ENCODE measurements at regions not wholly inside any gene's neighbourhood (a gene's known extent, or its start where the extent isn't known, plus 50 kb on each side); places are given as distances from the start of the nearest gene placed in this dataset.

DNA sequence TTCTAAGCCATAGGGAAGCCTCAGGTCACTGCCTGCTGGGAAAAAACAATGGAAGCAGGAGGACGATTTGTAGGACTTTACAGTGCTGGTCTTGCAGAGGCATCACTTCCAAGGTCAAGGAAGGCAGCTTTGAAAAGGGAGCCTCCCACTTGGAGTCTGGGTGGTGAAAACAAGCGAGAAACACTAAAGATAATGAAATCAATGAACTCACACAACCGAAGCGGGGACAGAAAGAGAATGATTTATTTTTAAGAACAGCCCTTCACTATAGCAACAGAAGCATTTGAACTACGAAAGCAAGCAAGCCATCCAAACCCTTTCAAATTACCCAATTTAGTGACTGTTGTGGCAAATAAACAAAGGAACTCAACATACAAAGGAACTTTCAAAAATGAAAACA lies 227.5 kb downstream of the THBS2 start:
- ChIA-PET POLR2A (ENCODE audit: unreplicated experiment) (no interaction called here), CTCF (interaction anchor here (0.7 kb wide), 1 partner anchor 107 kb away, joined by 4 read pairs; no protein-coding TSS in a partner anchor)
- ATAC-seq (ENCODE audit: low read depth) = no peak
- Histone ChIP-seq H4K20me1 (ENCODE audit: insufficient read depth, low read length) (no peaks in the 10 kb centered on the region), H3K79me1 (ENCODE audit: low read depth in 1 of 2, low read length in 2 of 2) (no peaks in the 10 kb centered on the region), H2AK9ac (replicated peaks; ENCODE audit: low read depth, low read length, poor library complexity) (no peak overlapping the region), H2BK5ac (ENCODE audit: low read depth, low read length, poor library complexity, severe bottlenecking) (no peak overlapping the region), H3K23ac (ENCODE audit: low read depth, low read length) (no peak overlapping the region), H3K27ac (ENCODE audit: insufficient read depth, low read length) (no peak overlapping the region), H3K36me3 (ENCODE audit: control insufficient read depth, insufficient read depth, low read length) (no peaks in the 10 kb centered on the region), H3K9me3 (ENCODE audit: control insufficient read depth, insufficient read depth, low read length) (no peaks in the 10 kb centered on the region), H2BK20ac (ENCODE audit: low read depth, low read length) (no peak overlapping the region), H3K9me1 (ENCODE audit: insufficient read depth, low read length) (no peaks in the 10 kb centered on the region), H3K14ac (replicated peaks; ENCODE audit: low read depth, low read length) (no peak overlapping the region), H4K8ac (ENCODE audit: low read depth in 2 of 2, low read length in 2 of 2) (no peak overlapping the region), H2AFZ (replicated peaks; ENCODE audit: low read length, poor library complexity) (no peak overlapping the region), H2AK5ac (ENCODE audit: low read depth, low read length) (no peak overlapping the region), H3K4me3 (ENCODE audit: insufficient read depth, low read depth, low read length) (no peak overlapping the region), H3K9ac (ENCODE audit: low read depth, low read length) (no peak overlapping the region), H2BK120ac (ENCODE audit: low read depth, low read length) (no peak overlapping the region), H3K18ac (ENCODE audit: low read depth, low read length) (no peak overlapping the region), H3K56ac (ENCODE audit: extremely low read depth, insufficient read depth, low read length) (no peak overlapping the region), H4K5ac (ENCODE audit: low read depth, low read length) (no peak overlapping the region), H2BK15ac (ENCODE audit: low read depth, low read length) (no peak overlapping the region), H3K27me3 (ENCODE audit: control insufficient read depth, insufficient read depth, low read length) (peaks cover under 1% of the 10 kb centered on the region; the same call in 1 of the 2 replicates), H4K91ac (ENCODE audit: insufficient read depth, low read depth, low read length) (no peak overlapping the region), H3K4me1 (ENCODE audit: control insufficient read depth, insufficient read depth, low read length) (no peaks in the 10 kb centered on the region), H3K4ac (ENCODE audit: low read depth, low read length) (no peak overlapping the region), H3K4me2 (ENCODE audit: low read depth, low read length) (no peak overlapping the region)
- no CpG with 5 or more reads among the region's 5 CpGs for WGBS, 2 experiments (ENCODE audit: extremely low coverage in 2 of 2, insufficient read length in 1 of 2)
- no TSS peak for BruUV-seq (replicated peaks)
- in situ Hi-C loops (cut with MboI; ENCODE audit: low sequenced_read_pairs) (no loop called here), intact Hi-C loops (cut with micrococcal nuclease) (no loop called here), dilution Hi-C loops (cut with HindIII; ENCODE audit: low sequenced_read_pairs, unreplicated experiment) (no loop called here)
- no peak for DNase-seq
- TF ChIP-seq MAFK (IDR thresholded peaks at IDR 0.05; ENCODE audit: low read depth, low read length) = no peak
- TF ChIP-seq, protein P1, sequence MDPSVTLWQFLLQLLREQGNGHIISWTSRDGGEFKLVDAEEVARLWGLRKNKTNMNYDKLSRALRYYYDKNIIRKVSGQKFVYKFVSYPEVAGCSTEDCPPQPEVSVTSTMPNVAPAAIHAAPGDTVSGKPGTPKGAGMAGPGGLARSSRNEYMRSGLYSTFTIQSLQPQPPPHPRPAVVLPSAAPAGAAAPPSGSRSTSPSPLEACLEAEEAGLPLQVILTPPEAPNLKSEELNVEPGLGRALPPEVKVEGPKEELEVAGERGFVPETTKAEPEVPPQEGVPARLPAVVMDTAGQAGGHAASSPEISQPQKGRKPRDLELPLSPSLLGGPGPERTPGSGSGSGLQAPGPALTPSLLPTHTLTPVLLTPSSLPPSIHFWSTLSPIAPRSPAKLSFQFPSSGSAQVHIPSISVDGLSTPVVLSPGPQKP (IDR thresholded peaks at IDR 0.05; ENCODE audit: borderline replicate concordance, low read depth, low read length) = no peak
- TF ChIP-seq POLR2A (IDR thresholded peaks at IDR 0.05; ENCODE audit: low read depth, low read length) = no peak
- no peak for TF ChIP-seq RAD21 (IDR thresholded peaks at IDR 0.05; ENCODE audit: low read length)
- TF ChIP-seq FOS (IDR thresholded peaks at IDR 0.05; ENCODE audit: low read depth, low read length) = no peak
